ENCODE measurements at regions not wholly inside any gene's neighbourhood (a gene's known extent, or its start where the extent isn't known, plus 50 kb on each side); places are given as distances from the start of the nearest gene placed in this dataset.

DNA sequence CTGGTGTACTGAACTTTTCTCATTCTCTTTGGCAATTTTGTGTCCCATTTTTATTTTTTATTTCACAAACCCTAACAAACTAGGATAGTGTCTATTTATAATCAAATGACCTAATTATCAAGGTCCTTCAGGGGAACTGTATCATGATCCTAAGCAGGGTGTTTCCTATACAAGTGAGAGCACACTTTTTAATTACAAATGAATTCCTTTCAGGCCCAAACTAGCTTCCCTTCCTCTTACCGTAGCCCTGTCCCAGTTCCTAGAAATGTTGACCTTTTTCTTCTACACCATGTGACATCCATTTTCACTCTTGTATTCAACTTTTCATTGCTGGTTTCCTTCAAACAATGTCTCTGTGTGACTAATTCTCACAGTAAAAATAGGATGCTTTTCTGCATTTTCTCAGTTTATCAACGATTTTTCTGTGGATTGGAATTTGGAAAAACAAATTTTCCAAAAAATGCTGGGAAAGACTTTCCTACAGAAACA, 411.4 kb downstream of the CCDC91 start:
- DNase-seq (ENCODE audit: low spot score) = no peak

DNA sequence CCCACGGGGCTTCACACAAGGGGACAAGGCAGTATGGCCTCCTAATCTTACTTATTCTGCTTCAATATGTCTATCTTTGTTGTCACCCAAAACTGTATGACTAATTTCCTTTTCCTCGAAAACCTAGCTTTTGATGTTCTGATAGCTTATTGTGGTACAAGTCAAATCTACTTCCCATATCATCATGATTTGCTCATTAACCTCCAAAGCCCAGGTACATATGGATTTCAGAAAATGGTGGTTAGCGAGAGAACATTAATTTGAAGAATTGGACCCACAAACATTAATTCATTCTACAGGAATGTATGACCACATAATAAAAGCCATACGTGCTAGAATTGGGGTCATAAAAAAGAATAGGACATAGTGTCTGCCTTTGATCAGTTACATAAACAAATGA, 412.5 kb downstream of the CCDC91 start:
- DNase-seq (ENCODE audit: low spot score) = no peak

DNA sequence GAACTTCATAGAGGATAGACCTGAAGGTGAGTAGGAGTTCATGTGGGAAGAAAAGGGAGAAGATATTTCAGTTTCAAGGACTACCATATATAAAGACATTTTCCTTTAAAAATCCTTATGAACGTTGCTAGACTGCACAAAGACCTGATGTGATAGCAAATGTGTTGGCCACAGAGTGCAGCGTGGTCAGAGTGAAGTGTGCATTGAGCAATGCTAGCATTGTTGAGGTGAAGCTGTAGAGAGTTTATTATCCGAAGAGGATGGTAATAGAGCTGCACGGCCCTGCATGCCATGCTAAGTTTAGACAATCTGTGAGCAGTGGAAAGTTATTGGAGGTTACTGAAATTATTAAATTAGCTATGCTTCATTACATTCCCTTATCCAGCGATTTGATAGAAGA, 413.0 kb downstream of the CCDC91 start:
- DNase-seq (ENCODE audit: low spot score) = no peak

DNA sequence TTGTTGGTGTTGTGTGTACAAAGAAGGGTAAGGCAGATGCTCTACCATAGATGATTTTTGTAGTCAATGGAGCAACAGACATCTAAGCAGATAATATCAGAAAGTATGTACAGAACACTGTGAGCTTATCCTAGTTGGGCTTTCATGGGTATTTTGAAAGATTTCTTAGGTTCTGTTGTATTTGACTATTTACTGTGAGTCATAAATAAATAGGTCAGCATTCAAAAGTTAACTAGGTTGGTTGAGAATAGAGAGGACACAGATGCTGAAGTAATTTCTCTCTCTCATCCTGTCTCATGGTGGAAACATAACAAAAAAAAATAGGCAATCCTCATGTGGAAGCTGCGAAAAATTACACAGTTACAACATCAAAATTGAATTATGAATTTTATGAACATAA, 413.5 kb downstream of the CCDC91 start:
- no peak for DNase-seq (ENCODE audit: low spot score)

GRCh38 chr12:28604240-28604639, 414.0 kb downstream of the CCDC91 start:
- no peak for DNase-seq (ENCODE audit: low spot score)

GRCh38 chr12:28606967-28607557, 416.8 kb downstream of the CCDC91 start:
- no peak for DNase-seq (ENCODE audit: low spot score)

GRCh38 chr12:28610401-28611114, 420.3 kb downstream of the CCDC91 start:
- no peak for DNase-seq (ENCODE audit: low spot score)

DNA sequence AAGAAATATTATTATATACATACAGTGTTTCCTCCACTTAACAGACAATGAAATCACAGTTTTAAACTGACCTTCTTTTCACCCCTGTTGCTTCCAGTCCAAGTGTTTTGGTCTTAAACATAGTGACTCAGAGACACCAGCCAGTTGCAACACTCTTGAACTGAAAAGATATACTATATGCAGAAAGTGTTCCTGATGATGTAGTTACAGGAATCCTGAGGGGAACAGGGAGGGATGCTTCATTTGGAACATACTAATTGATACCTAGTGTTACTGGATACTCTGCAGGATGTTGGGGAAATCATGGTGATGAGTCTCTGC, 420.8 kb downstream of the CCDC91 start:
- DNase-seq (ENCODE audit: low spot score) = peak; percentile 67

DNA sequence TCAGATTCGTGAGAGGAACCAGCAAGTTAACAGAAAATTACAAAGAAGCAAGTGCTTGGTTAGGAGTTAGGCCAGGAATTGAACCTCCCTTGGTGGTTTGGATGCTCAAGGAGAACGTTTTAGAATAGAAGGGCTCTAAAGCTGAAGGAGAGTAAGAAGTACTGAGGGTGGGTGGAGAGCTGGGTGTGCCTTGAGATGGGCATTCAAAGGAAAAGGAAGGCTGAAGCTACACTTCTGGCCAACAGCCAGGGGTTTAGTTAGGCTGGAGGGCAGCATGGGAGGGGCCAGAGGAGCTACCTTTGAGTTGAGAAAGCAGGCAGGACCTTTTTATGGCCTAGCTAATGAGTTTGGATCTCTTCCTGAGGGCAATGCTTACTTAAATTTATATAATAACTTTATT, 421.2 kb downstream of the CCDC91 start:
- no peak for DNase-seq (ENCODE audit: low spot score)

GRCh38 chr12:28618171-28618570, 427.9 kb downstream of the CCDC91 start:
- DNase-seq (ENCODE audit: low spot score) = no peak

- no peak for DNase-seq (ENCODE audit: low spot score)
These were observed 428.5 kb downstream of the CCDC91 start for GRCh38 chr12:28618772-28619171.

- no peak for DNase-seq (ENCODE audit: low spot score)
These were observed 430.0 kb downstream of the CCDC91 start for GRCh38 chr12:28620281-28620680.

DNA sequence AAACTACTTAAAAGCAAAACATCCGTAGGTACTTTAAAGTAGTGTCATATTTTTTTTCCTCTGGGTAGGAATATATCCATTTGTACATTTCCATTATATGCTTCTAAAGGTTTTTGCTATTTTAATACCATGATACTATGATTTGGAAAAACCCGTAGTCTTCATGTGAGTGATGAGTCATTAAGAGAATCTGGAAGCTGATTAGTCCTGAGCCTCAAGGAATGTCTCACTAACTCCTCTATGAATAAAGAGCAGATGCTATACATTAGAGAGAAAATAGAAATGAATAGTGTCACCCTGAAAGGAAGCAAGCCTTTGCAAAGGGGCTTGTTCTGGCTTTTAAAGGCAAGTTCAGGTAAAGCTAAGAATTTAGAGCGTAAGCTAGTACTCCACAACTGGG, 432.1 kb downstream of the CCDC91 start:
- peak; percentile 23 for DNase-seq (ENCODE audit: low spot score)

DNA sequence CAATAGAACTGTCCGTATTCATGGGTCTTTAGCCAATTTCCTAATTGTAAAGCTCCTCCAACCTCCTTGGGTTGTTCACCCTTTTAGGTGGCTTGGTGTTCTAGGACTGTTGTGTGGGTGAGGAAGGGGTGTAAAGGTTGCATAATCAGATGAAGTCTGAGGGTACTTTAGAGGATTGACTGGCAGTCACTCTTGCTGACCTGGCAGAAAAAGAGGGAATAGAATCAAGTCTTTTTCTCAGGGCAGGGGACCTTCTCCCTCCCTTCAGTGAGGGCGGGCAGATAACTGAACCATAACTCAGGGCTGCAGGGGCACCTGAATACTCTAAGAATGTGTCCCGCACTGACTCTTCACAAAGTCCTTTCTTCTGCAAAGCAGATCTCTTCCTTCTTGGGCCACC, 436.2 kb downstream of the CCDC91 start:
- no peak for DNase-seq (ENCODE audit: low spot score)

DNA sequence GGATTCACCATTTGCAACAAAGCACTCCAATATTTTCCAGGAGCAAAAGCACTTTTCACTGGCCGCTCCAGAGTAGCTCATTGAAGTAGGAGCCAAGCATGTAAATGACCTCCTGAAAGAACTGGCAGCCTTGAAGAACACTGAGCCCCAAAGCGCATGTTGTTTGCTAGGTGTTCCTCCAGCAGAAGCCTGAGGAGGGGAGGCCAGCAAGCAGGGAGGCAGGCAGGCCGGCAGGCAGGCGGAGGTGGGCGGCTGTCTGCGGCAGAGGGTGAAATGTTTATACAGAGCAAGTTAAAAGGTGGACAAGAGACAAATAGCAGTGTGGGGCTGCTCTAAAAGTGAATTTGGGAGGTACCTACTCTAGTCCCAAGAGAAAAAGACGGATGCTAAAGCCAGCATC, 439.4 kb downstream of the CCDC91 start:
- DNase-seq (ENCODE audit: low spot score) = no peak

DNA sequence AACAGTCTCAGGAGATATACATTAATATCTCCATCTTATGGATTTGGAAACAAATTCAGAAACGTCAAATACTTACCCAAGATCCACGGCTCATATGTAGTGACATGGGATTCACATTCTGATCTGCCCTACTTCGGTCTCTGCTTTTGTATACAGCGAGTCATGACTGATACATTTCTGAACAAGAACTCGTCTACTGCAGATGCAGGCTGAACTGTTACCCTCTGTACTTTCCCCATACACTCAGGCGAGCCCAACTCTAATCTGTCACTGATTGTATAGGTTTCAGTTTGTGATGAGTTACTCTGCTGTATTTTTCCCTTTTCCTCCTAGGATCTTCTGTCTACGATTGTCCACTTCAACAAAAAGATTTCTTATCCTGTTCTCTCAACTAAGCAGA, 441.6 kb downstream of the CCDC91 start:
- no peak for DNase-seq (ENCODE audit: low spot score)

GRCh38 chr12:28640519-28640918, 450.3 kb downstream of the CCDC91 start:
- DNase-seq (ENCODE audit: low spot score) = no peak

DNA sequence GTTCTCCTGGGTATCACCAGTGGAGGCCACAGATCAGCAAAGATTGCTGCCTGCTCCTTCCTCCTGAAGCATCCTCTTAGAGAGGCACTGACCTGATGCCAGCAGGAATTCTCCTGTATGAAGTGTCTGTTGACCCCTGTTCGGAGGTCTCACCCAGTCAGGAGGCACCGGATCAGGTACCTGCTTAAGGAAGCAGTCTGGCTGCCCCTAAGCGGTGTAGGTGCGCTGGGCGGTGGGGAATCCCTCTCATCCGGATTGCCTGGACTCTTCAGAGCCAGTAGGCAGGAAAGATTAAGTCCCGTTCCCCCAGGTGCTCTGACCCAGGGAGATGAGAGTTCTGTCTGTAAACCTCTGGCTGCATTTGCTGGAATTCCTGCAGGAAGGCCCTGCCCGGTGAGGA, 455.2 kb downstream of the CCDC91 start:
- no peak for DNase-seq (ENCODE audit: low spot score)

- DNase-seq (ENCODE audit: low spot score) = no peak
These were observed 455.6 kb downstream of the CCDC91 start for GRCh38 chr12:28645891-28646290.

DNA sequence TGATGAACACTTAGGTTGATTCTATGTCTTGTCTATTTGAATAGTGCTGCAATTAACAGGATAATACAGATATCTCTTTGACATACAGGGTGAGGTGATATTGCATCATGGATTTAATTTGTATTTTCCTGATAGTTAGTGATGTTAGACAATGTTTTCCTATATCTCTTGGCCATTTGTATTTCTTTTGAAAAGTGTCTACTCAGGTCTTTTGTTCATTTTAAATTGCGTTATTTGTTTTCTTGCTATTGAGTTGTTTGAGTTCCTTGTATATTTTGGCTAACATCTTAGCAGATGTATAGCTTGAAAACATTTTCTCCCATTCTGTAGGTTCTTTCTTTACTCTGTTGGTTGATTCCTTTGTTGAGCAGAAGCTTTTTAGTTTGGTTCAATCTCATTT, 460.6 kb downstream of the CCDC91 start:
- no peak for DNase-seq (ENCODE audit: low spot score)

DNA sequence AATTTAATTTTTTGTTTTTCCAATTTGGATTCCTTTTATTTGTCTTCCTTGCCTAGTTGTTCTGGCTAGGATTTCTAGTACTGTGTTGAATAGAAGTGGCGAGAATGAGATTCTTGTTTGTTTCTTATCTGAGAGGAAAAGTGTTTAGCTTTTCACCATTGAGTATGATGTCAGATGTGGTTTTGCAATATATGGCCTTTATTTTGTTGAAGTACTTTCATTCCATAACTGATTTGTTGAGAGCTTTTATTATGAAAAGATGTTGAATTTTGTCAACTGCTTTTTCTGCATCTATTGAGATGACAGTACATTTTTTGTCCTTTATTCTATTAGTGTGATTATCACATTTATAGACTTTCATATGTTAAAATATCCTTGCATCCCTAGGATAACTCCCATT, 462.0 kb downstream of the CCDC91 start:
- DNase-seq (ENCODE audit: low spot score) = no peak

- DNase-seq (ENCODE audit: low spot score) = no peak
These were observed 467.1 kb upstream of the FAR2 start for GRCh38 chr12:28681980-28682379.

GRCh38 chr12:28683366-28683765, 465.7 kb upstream of the FAR2 start:
- DNase-seq (ENCODE audit: low spot score) = peak; percentile 11

Measured in AG20443 (cell line).